Posterior vena cava (tissue), 2 donors: ENCODE measurements at regions not wholly inside any gene's neighbourhood (a gene's known extent, or its start where the extent isn't known, plus 50 kb on each side); places are given as distances from the start of the nearest gene placed in this dataset.

ENCODE experiments used
- DNase-seq: peaks from one replicate; pipeline ENCODE4 v3.0.0-alpha.2; 2020; ENCODE audit warnings: low spot score
- intact Hi-C, 2 donors: fragments of 100-400 bp; cut with DNase I; formaldehyde crosslinking; loops; one replicate each; pipeline versions ENCODE4 v1.14.1 to v1.14.2; 2022 to 2023
- donor health status: DM: yes; HTN: yes; CAD: no.
- donor health status: DM: yes; HTN: yes; CAD: no.

DNA sequence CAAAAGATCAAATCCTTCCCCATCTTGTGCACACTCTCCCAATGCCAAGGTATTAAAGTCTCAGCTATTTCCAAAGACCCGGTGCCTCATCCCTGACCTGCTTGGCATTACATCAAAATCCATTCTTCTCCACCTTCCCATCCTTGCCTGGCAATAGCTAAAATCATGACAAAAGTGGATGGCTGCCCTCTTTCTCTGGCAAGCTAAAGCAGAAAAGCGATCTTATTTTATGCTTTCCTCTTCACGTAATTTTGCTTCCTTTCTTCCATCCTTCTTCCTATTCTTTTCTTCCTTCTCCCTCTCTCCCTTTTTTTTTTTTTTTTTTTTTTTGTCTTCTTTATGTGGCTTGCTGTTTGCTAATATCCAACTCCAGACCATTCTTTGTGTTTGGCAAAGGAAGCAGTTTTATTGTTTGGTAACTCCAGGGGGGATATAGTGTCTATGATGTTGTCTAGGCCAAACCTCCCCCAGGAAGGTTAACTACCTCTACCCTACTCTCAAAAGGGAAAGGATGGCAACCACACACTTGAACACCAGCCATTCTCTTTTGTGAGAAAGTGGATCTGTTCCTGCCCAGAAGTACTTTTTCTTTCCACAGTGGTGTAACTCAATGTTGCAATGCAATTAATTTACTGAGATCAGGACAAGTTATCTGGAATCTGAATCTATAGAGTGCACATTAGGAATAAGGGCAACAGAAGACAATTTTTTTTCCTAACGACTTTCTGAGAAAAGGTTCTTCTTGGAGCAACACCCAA is 120.9 kb upstream of the TMEM161B start:
- no peak for DNase-seq
- intact Hi-C loops = no loop called here

- no peak for DNase-seq
- intact Hi-C loops = no loop called here
These were observed 120.1 kb upstream of the TMEM161B start for GRCh38 chr5:88388476-88389337.

GRCh38 chr5:88384886-88385285 is 116.2 kb upstream of the TMEM161B start:
- DNase-seq = no peak
- intact Hi-C loops = no loop called here

DNA sequence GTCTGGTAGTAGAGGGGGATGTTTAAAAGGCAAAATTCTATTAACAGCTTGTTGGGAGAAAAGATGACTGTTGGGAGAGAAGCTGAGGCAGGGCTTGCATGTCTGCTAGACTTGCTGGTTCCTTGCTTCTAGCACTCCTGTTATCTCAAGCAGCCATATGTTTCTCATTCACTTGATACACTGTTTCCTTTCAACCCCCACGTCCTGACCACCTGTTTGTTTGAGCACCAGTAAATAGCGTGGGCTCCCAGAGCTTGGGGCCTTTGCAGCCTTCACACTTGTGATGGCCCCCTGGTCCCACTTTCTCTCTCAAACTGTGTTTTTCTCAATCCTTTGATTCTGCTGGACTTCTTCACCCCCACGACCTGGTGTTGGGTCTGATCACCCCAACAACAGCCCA is 111.7 kb upstream of the TMEM161B start:
- no peak for DNase-seq
- intact Hi-C loops = no loop called here

DNA sequence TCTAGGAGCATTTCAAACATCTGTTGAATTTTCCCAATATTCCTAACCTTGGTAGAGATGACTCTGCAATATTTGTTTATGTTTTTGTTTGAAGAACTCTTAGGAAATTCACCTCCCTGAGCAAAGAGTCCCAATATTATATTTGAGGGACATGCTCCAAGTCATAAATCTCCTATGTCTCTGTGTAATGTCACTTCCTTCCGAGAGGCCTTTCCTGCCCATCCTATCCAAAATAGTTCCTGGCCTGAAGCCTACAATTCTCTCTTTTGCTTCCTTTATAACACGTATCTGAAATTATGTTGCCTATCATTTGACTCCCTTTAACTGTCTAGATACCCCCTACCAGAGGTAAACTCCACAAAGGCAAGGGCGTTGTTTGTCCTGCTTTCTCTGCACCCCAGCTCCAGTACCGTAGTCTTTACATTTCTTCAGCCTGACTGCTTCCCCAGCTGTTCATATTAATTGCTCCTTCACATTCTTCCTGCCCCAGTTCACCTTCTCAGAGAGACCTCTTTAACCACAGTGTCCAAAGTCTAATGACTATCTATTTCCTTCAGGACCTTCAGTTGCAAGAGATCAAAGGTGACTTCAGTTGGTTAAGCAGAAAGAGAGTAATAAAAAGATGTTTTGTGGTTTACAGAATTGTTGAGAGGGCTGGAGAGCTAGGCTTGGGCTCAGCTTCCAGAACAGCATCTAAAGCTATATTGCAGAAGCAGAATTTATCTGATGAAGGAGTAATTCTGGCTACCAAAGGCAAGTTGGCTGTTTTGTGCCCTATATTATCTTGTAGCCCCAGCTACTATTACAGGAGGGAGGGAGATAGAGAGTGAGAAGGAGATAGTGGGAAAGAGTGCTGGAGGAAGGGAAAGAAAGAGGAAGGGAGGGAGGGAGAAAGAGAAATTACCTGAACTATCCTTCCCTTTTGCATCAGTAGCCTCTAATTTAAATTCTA is 109.3 kb upstream of the TMEM161B start:
- no peak for DNase-seq
- intact Hi-C loops = no loop called here

DNA sequence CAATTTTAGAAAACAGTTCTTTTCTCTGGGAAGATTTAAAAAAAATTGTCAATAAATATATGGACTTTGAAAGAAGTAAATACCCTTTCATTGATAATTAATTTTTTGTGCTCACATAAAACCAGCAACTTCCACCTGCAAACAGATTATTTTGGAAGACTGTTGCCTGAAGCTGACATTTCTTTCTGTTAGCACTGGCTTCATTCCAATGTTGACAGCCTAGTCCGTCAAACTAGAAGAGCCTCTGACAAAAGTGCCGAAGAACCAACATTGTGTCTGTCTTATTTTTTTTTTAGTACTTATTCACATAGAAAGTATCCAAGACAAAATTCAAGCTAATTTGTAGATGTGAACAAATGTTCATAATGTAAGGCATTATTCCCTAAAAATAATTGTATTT is 108.6 kb upstream of the TMEM161B start:
- intact Hi-C loops = no loop called here
- no peak for DNase-seq

DNA sequence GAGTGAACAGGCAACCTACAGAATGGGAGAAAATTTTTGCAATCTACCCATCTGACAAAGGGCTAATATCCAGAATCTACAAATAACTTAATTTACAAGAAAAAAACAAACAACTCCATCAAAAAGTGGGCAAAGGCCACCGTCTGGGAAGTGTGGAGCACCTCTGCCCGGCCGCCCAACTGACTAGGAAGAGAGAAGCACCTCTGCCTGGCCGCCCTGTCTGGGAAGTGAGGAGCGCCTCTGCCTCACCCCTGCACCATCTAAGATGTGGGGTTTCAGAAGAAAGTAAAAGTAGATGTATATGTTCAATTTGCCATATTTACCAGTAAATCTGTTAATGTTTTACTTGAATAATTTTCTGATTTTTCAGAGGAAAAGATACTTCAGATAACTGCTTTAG is 108.1 kb upstream of the TMEM161B start:
- DNase-seq = no peak
- intact Hi-C loops = no loop called here

- intact Hi-C loops = no loop called here
- DNase-seq = no peak
These were observed 105.7 kb upstream of the TMEM161B start for GRCh38 chr5:88374391-88374790.

- DNase-seq = no peak
- intact Hi-C loops = no loop called here
These were observed 102.2 kb upstream of the TMEM161B start for GRCh38 chr5:88370824-88371223.

DNA sequence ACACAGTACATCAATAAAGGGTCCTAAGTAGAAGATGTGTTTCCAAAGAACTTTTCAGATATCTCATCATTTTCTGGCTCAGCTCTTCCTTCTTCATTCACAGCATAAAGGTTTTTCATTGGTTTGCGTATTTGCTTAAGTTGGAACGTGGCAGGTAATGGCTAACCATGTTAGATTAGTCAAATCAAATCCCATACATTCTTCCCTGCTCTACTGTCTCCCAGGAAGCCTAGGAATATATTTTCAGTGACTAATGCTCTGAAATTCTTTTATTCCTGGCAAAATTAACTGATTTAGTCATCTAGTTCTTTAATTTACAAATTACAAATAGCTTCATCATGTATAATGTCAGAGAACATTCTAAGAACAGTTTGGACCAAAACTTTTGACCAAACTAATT is 99.6 kb upstream of the TMEM161B start:
- intact Hi-C loops = no loop called here

GRCh38 chr5:88364991-88365390 is 96.3 kb upstream of the TMEM161B start:
- DNase-seq = no peak
- intact Hi-C loops = no loop called here

More for the DNA sequence above, 99.6 kb upstream of the TMEM161B start:
- no peak for DNase-seq

GRCh38 chr5:88355490-88356050 is 86.9 kb upstream of the TMEM161B start:
- intact Hi-C loops = no loop called here
- DNase-seq = no peak

GRCh38 chr5:88325868-88326267 is 57.2 kb upstream of the TMEM161B start:
- DNase-seq = no peak
- intact Hi-C loops = no loop called here

DNA sequence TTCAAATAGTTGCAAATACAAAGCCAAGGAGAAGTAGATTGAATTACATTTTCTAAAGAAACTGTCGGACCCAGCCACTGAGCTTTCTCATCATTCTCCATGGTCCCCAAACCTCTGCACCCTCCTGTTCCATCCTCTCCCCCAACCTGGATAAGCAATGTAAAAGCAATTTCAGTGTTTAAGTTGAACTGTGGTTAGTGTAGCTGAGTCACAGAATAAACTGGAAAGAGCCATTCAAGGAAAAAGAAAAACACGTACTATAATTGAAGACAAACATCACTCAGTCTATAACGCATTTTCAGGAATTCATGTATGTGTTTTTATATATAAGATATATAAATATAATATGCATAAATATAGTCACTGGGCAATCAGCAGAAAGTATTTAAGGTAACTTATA is 54.1 kb upstream of the TMEM161B start:
- no peak for DNase-seq
- intact Hi-C loops = no loop called here
